Forelimb muscle (tissue), 1 donor: ENCODE measurements at regions not wholly inside any gene's neighbourhood (a gene's known extent, or its start where the extent isn't known, plus 50 kb on each side); places are given as distances from the start of the nearest gene placed in this dataset.

Experiments
- DNase-seq: peaks from one replicate; pipeline ENCODE4 v3.0.0-alpha.2; 2013; ENCODE audit warnings: low read depth

DNA sequence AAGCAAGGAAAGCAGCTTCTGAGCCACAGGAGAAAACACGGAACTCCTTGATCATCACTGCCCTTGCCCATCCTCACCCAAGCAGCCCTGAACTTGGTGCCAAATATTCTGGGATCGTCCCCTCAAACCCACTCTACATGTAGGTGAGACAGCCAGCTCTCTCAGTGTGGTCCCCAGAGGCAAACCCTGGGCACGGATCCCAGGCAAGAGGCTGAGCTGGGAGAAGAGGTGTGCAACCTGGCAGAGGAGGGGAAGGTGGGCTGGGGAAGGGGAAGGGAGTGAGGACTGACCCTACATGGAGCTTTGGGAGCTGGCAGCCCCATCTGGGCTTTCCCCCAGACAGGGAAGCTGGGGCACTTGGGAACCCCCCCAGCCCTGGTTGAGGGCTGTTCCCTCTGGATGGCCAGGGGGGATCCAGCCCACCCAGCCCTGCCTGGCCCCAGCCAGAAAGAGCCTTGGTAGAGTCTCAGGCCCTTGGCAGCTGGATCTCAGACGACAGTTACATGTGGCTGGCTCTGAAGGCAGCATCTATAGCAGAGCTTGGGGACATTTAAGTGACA is 186.2 kb upstream of the CST7 start:
- no peak for DNase-seq

DNA sequence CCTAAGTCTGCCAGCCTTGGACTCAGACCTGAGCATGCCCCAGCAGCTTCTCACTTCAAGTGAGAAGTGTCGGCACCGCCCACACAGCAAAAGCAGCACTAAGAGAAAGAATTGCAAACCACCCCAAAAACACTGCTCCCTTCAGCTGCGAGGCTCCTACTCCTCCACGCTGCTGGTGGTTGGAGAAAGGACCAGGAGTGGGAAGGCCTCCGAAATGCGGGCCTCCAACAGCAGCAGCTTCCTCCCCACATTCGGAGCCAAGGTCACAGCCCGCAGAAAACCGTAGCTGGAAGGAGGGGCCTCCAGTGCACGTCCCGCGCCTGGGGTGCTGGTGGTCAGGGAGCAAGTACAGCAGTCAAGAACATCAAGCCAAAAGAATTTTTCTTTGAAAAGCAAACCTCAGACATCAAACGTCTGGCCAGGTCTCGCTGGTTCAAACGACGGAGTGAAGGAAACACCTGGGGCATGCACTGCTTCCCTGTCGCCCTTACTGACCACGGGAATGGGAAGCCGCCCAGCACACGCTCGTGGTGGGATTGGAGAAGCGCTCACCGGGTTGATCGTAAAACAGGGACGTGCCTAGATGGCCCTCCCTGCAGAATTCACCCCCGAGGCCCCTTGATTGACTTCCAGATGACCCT is 185.6 kb upstream of the CST7 start:
- no peak for DNase-seq

DNA sequence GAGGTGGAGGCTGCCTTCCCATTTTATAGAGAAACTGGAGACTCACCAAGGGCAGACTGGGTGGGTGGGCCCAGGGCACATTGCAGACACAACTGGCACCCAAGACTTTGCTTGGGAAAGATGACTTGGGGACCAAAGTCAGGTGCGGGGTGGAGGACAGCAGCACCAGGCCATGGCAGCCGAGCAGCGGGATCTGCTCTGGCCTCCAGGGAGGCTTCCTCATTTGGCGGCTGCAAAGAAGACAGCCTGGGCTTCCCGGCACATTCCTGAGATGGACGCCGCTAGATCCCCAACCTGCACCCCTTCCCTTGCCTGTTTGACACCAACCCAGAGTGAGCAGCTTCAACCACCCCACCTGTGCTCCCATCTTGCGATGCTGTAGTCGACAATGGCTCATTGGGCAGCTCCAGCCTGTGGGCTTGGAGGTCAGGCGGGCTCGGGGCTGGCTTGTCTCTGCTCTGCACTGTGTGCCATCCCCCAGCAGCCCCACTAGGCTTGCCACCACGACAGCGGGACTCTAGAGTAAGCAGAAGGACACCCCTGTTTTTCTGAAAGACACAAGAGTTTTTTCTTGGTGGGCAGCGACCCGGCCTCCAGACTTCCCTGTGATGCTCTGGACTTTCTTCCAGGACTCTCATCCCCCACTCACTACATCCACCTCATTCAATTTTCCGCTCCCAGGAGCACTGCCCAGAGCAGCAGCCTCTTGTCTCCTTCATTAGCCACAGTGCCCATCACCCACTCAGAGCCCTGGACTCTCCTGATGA is 184.9 kb upstream of the CST7 start:
- DNase-seq, result no peak

DNA sequence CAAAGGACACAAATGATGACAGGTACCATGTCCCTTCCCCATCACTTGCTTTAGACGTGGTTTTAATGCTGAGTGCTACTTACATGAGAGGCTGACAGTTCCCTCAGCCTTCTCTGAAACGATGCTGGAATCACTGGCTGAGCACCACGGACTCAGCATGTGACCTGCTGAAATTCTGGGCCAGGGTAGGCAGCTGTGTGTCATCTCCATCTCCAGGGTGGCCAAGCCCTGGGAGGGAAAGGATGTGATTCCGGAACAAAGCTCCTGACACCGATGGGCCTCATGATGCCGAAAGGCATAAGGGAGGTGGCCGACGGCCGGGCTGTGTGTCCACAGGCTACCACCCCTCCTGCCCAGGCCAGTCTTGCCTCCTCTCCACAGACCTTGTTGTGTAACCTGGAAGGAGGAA is 184.3 kb upstream of the CST7 start:
- no peak for DNase-seq

DNA sequence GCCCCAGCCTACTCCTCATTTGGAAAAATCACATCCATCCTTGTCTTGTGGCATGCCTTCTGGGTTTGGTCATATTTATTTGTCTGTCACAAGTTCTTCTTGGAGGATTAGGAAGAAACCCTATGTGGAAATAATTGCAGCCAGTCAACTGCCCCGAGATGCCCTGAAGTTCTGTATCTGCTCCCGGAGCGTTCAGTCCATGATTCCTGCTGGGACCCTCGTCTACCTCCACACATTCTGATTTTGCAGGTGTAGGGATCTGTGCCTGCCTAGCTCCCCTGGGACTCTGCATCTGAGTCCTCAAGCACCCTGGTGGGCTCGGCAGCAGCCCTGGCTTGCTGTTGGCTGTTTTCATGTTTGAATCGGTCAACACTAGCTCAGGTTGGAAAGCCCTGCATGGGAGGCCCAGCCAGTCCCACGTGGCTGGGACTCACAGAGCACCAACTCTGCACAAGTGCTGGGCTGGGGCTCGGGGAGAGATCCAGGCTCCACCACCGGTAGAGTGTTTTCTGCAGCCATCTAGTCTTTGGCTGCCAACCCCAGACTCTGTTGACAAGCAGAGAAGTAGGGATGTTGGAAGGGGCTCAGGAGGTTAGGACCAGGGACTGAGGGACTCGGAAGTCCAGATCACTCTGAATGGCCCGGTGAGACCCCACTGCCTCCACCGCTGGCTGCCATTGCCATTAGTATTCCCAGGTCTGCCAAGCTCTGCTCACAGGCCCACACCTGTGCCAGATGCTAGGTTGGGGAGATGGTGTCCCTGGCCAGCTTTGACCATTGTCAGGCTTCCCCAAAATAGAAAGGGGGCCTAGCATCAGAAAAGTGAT is 183.5 kb upstream of the CST7 start:
- DNase-seq, result no peak

DNA sequence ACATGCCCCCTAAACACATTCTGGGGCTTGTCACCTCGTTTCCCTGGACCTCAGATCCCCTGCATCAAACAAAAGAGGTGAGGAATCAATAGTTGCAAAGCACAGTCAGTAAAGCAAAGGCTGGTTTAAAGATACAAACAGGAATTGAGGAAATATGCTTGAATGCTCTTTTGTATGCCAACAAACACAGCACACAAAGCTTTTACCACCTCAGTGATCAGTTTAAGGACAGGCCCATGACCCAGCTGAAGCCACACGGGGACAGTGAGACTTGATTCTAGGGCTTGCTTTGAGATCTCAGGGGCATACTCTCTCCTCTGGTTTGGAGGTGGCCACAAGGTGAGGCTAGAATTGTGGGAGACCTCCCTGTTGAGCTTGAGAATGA is 182.9 kb upstream of the CST7 start:
- no peak for DNase-seq

DNA sequence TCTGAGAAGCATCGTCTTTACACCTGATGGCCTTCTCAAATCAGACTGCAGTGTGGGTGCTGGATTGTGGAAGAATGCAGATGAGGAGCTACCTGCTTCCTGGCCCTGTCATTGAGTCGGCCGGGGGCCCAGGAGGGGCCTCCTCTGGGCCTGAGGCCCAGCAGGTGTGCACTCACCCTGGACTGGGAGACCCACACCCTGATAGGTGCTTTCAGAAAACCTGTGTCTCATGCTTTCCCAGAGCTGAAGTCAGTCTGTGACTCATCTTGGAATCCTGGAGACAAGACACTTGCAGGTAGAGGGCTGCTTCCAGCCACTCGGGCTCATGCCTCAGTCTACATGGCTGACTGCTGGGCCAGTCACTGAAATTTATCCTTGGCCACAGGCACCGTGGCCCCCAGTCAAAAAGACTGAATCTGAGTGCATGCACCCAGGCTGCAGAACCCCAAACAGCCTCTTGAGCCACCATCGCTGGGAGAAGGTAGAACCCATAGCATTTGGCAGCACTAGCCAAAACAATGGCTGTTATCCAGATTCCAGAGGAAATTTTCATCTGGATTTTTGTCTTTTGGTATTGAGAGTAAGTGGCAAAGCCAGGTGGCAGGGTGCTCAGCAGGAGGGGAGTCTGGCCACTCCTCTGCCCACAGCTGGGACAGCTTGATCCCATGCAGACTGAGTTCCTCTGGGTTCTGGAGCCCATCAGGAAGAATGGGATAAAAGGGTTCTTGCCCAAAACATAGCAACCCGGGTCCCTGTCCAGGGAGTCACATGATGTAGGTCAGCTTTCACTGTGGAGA is 182.0 kb upstream of the CST7 start:
- no peak for DNase-seq

DNA sequence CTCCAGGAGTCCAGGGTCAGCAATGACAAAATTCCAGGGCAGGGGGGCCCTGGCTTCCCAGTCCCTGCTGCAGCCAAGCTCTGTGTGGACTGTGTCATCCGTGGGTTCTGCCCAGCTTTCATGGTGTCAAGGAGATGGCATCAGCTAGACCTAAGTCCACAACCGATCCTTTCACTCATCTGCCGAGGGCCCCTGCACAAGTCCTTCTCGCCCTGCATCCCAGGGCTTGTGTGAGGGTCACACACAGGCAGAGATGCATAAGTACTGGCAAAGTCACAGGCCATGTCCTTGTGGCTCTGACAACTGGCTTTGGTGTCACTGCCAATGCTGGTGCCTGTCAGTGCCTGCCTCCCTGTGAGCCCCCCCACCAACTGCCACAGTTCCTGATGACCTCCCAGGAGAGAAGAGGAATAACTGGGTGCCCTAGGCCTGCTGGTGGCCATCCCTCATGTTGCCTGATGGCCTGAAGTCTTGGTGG is 181.4 kb upstream of the CST7 start:
- DNase-seq, result no peak

DNA sequence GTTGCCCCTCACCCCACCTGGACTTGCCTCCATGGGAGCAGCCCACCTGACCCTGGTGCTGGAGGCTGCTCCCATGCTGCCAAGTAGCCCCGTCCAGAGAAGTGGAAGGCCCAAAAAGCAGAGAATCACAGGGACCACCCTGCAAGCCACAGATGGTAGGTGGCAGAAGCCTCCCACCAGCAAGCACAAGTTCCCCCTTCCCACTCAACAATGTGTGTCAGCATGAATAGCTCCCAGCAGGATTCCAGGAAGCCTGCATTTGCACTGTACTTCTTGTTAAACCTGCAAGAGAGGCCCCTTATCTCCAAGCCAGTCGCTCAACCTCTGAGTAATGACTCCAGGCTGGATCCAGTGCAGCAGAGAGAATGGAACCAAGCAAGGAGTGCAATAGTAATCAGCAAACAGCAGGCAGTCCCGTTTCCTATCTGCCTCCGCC is 180.8 kb upstream of the CST7 start:
- no peak for DNase-seq

DNA sequence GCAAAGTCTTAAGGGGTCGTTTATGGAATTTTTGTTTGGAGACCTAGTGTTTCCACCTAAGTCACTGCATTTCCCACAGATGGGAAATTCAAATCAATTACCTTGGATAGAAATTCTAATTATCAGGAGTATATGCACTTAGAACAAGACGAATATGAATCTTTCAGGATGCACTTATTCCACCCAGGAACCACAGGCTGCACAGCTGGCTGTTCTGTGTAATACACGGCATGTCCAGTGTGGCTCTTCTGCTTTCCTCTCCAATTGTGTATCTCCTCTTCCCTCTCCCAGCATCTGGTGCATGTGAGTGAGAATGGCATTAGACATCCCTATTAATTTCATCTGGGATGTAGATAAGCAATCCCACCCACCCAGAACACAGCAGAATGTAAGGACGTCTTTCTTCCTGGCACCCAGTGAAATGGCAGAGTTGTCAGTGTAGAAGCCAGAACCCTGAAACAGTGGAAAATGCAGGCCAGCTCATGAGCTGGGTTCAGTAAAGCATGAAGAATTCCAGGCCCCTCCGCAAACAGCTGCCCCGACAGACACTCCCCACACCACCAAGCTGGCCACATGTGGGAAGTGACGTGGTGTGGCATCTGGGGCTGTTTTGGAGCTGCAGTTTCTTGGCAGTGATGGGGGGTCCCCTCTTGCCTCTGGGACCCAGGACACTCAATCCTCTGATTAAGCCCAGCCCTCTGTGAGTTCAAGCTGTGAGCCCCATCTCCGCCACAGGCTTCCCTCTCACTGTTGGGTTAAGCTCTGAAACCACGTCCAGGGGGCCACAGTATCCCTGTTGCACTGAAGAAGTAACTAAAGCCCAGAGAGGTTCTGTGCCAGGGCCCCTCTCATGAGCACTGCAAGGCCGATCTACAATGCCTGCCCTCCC is 180.1 kb upstream of the CST7 start:
- no peak for DNase-seq

DNA sequence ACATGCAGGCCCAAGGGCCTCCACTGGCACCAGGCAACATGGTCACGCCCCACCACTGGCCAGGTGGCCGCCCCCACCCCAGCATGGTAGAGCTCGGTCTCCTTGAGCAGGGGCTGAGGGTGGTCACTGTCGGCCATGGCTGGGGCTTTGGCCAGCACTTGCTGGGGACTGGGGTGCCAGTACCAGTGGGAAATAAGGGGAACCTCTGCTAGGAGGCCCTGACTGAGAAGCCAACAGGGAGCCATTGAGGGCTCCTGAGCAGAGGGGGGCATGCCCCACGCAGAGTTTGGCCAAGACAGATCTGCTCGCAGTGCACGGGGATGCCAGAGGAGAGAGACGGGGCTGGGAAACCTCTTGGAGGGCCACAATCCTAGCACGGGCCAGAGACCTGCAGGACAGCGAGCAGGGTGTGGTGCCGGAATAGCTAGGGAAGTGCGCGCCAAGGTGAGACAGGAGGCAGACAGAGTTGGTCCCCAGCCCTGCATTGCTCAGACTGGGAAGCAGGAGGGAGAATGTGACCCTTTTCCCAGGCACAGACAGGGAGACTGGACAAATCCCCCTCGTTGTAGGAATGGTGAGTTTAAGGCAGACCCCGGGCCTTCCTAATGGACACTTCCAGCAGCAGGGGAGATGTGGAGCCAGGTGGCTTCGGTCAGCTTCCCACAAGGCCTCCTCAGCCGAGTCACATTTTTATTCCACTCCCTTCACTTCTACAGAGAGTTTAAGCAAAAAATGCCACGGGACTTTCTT is 179.0 kb upstream of the CST7 start:
- DNase-seq, result no peak

DNA sequence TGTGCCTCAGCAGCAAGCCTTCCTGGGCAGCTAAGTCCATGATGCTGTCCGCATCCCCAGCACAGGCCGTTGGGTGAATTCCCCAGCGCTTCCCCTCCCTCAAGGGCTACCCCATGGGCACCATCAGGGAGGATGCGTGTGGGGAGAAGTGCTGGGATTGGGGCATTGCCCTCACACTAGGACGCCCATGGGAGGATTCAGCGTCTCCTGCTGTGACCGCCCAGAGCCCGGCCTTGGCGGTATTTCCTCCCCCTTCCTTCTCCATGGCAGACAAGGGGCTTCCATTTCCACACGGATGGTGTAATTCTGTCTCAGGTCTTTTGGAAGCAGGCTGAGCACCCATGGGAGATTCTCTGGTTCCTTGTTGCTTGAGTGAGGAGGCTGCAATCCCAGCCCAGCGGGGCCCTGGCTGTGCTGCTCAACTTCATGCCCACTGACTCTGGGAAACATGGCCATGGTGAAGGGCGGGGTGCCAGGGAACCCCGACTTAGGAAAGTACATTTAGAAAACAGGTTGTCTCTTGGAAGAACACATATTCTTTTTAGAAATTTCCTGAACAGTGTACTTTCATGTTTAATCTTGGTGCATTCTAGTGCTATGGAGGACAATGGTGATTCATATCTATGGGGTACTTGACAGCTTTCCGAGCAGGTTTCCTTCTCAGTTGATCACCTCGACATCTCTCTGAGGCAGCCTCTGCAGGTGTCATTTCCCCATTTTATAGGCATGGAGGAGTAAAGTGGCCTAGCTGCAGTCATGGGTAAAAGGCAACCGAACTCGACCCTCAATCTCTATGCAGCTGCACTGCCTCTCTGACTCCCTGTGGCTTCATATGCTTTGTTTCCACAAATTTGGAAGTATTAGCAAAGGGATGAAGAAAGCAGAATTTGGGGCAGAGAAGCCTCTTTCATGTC is 178.2 kb upstream of the CST7 start:
- DNase-seq, result no peak

DNA sequence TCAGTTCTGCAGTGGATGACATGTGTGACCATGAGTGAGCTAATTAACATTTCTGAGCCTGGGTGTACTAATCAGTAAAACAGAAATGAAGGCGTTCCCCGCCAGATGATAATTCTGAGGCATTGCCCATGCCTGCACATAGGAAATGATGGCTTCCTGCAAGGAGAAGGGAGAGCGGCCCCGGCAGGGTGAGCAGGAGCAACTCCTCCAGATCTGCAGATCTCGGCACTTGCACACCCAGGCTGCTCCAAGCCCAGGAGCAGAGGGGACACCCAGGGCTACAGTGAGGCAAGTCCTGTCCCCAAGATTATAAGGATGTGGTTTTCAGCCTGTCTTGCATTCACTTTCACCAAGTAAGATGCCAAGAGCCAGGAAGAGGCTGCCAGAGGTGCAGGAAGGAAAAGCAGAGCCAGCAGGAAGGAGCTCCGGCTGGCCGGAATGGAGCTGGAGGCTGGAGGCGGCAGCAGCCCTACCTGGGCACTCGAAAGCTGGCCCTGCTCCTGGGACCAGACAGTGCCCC is 177.5 kb upstream of the CST7 start:
- DNase-seq, result no peak

DNA sequence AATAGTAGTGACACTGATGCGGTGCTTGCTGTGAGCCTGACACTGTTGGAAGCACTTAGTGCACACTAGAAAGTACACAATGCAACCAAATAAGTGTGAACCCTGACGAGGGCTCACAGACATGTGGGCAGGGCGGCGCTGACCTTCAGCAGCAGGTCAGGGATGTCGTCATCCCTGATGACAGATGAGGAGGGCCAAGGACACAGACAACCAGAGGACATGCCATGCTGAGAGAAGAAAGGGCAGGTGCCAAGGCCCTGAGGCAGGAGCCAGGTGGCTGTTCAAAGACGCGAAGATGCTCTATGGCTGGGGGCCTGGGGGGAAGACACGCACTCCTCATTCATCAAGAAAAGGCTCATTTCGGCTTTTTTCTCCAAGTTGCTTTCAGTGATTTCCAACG is 176.4 kb upstream of the CST7 start:
- DNase-seq, result no peak

DNA sequence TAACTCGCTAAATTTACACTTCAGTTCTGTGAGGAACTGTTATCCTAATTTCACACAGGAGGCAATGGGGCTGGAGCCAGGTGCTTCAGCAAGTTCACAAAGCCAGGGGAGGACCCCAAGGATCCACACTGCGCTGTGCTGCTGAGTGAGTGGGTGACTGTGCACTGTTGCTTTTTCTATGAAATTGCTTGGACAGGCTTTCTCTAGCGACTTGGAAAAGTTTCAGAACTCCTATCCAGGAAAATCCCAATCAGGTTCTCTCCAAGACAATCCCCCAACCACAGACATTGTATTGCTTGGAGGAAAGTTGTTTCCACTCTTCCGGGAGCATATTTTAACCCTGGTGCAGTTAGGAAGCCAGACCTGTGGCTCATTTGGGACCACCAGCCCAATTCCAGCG is 175.9 kb upstream of the CST7 start:
- DNase-seq, result peak; percentile 25

DNA sequence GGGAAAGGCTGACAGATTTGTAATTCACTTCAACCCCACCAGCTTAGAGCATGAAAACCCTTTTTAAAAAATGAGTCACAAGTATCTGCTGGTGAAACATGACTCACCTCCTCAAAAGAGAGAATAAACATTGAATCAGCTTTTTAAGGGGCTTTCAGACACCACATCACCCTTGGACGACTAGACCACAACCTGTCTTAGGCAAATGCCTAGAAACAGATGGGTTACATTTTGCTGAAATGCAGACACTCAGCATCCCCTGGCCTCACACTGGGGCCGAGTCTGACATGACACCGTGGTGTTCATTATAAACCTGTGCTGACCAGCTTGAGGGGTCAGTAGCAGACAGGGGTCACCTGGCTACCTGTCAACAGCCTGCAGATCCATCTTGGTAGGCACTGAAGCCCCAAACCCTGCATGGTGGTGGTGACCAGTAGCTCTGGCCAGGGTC is 175.3 kb upstream of the CST7 start:
- DNase-seq, result no peak

DNA sequence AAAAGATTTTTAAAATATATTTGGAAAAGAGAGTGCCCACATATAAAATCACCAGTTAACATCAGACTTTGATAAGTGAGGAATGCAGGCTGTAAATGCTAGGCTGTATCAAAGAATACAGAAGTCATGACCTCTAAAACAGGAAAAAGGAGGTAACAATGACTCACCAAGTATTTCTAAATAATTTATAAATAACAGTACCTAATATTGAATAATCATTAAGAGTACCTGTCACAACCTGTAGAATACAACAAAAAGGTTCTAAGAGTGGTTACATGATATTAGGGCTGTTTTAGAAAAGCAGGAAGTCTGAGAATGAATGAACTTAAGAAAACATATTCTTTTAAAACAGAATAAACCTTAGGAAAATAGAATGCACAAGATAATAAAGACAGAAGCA is 173.1 kb upstream of the CST7 start:
- no peak for DNase-seq

DNA sequence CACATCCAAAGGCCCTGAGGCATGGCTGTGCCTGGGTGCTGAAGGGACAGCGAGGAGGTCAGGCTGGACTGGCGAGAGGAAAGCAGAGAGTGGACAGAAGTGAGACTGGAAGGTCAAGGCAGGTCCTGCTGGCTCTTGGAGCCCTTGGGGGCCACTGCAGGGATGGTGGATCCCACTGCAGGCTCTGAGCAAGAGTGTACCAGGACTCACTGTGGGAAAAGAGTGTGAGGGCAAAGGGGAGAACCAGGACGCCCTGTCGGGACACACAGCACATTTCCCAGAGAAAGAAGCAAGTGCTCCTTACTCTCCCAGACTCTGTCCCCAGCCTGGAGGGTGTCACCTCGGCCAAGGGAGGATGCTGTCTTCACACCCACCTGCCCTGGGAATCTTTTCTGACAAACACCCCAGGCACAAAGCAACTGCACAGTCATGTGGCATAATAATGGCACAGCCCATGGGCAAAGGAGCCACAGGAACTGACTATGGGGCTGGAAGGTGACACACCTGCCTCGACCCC is 172.3 kb upstream of the CST7 start:
- no peak for DNase-seq
